BE2C (cell line): ENCODE measurements at regions not wholly inside any gene's neighbourhood (a gene's known extent, or its start where the extent isn't known, plus 50 kb on each side); places are given as distances from the start of the nearest gene placed in this dataset.

Source experiments
- DNase-seq: peaks from one replicate; pipeline ENCODE4 v3.0.0-alpha.2; 2020
- H3K27me3 ChIP-seq: fragments of 250-450 bp; sonication (Bioruptor Pico); 2 replicates; pipeline ENCODE4 v1.5.1; 2020; ENCODE audit warnings: mild to moderate bottlenecking
- H3K36me3 ChIP-seq: fragments of 250-450 bp; sonication (Bioruptor Pico); 2 replicates; pipeline ENCODE4 v1.5.1; 2020; ENCODE audit warnings: mild to moderate bottlenecking
- H3K4me1 ChIP-seq: fragments of 250-450 bp; sonication (Bioruptor Pico); 2 replicates; pipeline ENCODE4 v1.5.1; 2020
- H3K4me3 ChIP-seq: 2 replicates; pipeline ENCODE4 v1.5.1; 2011; ENCODE audit warnings: low read depth, low read length
- H3K9me3 ChIP-seq: fragments of 250-450 bp; sonication (Bioruptor Pico); 2 replicates; pipeline ENCODE4 v1.5.1; 2020
- TF ChIP-seq, protein P1 (sequence below): IDR thresholded peaks from 2 replicates; pipeline ENCODE4 v1.5.1; 2012; ENCODE audit warnings: mild to moderate bottlenecking, low read depth, low read length

DNA sequence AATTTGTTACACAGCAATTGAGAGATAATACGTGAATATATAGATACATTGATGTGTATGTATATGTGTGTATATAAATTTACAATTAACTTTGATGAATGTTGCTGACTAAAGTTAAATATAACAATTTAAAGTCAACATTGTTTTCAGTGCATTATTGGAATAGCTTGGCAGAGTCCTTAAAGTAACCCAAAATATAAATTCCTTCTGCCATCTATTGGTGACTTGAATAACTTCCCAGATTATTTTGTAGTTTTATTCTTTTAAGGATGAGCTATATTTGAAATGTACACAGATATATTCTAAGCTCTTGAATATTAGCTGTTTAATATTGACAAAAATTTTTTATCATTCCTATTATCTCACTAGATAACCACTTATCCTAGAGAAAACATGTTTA is 298.2 kb upstream of the FSTL5 start:
- H3K27me3 ChIP-seq = no peaks in the 10 kb centered on the region
- H3K36me3 ChIP-seq = no peaks in the 10 kb centered on the region
- H3K9me3 ChIP-seq = peaks cover 4% of the 10 kb centered on the region; the same call in 1 of the 2 replicates
- no peak for DNase-seq
- H3K4me1 ChIP-seq = no peaks in the 10 kb centered on the region
- H3K4me3 ChIP-seq = no peak overlapping the region
- TF ChIP-seq, protein P1, sequence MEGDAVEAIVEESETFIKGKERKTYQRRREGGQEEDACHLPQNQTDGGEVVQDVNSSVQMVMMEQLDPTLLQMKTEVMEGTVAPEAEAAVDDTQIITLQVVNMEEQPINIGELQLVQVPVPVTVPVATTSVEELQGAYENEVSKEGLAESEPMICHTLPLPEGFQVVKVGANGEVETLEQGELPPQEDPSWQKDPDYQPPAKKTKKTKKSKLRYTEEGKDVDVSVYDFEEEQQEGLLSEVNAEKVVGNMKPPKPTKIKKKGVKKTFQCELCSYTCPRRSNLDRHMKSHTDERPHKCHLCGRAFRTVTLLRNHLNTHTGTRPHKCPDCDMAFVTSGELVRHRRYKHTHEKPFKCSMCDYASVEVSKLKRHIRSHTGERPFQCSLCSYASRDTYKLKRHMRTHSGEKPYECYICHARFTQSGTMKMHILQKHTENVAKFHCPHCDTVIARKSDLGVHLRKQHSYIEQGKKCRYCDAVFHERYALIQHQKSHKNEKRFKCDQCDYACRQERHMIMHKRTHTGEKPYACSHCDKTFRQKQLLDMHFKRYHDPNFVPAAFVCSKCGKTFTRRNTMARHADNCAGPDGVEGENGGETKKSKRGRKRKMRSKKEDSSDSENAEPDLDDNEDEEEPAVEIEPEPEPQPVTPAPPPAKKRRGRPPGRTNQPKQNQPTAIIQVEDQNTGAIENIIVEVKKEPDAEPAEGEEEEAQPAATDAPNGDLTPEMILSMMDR = no peak

DNA sequence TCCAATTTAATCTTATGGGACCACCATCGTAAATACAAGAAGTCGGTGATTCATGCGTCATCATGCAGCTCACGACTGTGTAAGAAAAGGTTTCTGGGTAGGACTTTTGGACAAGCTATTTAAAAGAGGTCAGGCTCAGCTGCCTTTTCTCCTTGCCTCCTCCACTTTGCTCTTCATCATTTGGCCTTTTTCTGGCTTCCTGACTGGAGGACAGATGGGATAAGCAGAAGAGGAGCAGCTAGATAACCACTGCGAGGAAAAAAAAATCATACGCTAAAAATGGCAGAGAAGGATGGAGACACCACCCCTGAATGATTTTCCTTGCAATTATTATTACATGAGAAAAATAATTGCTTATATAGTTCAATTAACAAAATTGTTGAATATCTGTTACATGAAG is 294.3 kb upstream of the FSTL5 start:
- Histone ChIP-seq H3K9me3 (peaks cover 4% of the 10 kb centered on the region; the same call in 1 of the 2 replicates), H3K27me3 (no peaks in the 10 kb centered on the region), H3K4me1 (no peaks in the 10 kb centered on the region), H3K36me3 (no peaks in the 10 kb centered on the region), H3K4me3 (no peak overlapping the region)
- no peak for DNase-seq
- TF ChIP-seq, protein P1 = no peak

DNA sequence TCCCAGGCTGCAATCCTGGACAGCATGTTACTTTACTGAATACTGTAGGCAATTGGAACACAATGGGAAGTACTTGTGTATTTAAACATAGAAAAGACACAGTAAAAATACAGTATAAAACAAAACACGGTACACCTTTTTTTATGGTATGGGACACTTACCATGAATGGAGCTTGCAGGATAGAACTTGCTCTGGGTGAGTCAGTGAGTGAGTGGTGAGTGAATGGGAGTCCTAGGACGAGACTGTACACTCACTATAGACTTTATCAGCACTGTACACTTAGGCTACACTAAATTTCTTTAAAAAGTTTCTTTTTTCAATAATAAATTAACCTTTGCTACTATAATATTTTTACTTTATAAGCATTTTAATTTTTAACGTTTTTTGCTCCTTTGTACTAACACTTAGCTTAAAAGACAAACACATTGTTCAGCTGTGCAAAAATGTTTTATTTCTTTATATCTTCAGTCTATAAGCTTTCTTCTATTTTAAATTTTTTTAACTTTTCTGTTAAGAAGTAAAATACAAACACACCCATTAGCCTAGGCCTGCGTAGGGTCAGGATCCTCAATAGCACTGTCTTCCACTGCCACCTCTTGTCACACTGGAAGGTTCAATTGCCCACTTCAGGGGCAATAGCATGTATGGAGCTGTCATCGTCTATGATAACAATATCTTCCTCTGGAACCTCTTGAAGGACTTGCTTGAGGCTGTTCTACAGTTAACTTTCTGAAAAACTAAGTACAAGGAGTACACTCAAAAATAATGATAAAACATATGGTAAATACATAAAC is 293.5 kb upstream of the FSTL5 start:
- Histone ChIP-seq H3K36me3 (no peaks in the 10 kb centered on the region), H3K4me3 (no peak overlapping the region), H3K9me3 (peaks cover 4% of the 10 kb centered on the region; the same call in 1 of the 2 replicates), H3K4me1 (no peaks in the 10 kb centered on the region), H3K27me3 (no peaks in the 10 kb centered on the region)
- no peak for DNase-seq
- TF ChIP-seq, protein P1 = no peak

DNA sequence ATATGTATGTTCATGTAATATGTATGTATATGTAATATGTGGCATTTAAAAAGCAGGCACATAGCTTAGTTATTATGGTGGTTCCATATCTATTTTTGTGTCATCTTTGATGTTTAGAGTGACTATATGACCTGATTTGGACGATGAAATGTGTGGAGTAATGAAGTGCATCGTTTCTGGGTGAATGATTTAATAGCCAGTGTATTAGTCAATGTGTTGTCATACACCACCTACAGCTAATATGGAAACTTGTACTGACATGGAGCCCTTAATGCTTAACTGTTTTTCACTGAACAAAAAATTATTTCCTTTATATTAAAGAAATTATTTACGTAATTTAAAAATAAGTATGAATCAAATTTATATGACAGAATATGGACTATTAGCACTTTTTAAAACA is 292.3 kb upstream of the FSTL5 start:
- no peaks in the 10 kb centered on the region for H3K27me3 ChIP-seq
- no peak for DNase-seq

DNA sequence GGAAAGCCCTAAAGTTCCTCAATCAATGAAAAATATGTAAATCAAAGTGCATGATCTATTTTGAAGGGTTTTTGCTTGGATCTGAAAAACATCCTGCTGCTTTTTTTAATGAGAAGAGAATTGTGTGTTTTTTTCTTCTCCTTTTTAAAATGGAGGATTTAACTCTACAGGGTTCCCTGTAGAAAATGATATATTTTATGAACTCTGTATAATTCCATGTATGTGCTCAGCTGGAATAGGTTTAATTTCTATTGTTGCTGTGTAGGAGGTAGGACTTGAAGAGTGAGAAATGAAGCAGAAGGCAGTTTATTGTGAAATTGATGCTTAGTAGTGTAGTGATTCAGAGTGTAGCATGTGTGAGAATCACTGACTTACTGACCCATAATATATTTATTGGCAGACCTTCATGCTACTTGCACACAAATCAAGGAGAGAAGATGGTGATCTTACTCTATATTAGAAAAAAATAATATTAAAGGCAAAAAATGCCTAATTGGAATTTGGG is 286.8 kb upstream of the FSTL5 start:
- Histone ChIP-seq H3K9me3 (no peaks in the 10 kb centered on the region), H3K4me1 (no peaks in the 10 kb centered on the region), H3K36me3 (no peaks in the 10 kb centered on the region), H3K27me3 (no peaks in the 10 kb centered on the region), H3K4me3 (no peak overlapping the region)
- no peak for DNase-seq
- TF ChIP-seq, protein P1 = no peak

More for the DNA sequence above, 292.3 kb upstream of the FSTL5 start:
- TF ChIP-seq, protein P1 = no peak
- peaks cover 4% of the 10 kb centered on the region; the same call in 1 of the 2 replicates for H3K9me3 ChIP-seq
- H3K4me3 ChIP-seq = no peak overlapping the region
- no peaks in the 10 kb centered on the region for H3K4me1 ChIP-seq
- no peaks in the 10 kb centered on the region for H3K36me3 ChIP-seq

DNA sequence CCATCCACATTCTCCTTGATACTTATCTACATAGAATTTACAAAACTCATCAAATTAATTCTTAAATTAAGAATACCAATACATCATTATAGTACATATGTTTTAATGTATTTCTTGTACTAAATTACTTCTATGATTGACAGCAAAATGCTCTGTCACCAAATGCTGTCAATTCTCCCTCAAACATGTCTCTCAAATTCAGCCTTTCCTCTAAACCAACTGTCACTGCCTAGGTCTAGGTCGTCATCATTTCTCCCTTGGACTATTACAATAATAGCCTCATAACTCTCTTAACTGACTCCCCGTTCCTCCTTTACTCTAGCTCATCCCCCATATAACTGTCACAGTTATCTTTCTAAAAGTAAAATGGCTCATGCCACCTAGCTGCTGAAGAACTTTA is 279.7 kb upstream of the FSTL5 start:
- Histone ChIP-seq H3K4me3 (no peak overlapping the region), H3K27me3 (no peaks in the 10 kb centered on the region), H3K9me3 (no peaks in the 10 kb centered on the region), H3K36me3 (no peaks in the 10 kb centered on the region), H3K4me1 (no peaks in the 10 kb centered on the region)
- TF ChIP-seq, protein P1 = no peak
- no peak for DNase-seq
